Middle frontal gyrus (tissue), 1 donor: ENCODE measurements at regions not wholly inside any gene's neighbourhood (a gene's known extent, or its start where the extent isn't known, plus 50 kb on each side); places are given as distances from the start of the nearest gene placed in this dataset.

Source experiments
- DNase-seq: peaks from one replicate; pipeline ENCODE4 v3.0.0-alpha.2; 2015; ENCODE audit warnings: low spot score; ENCODE audit errors: extremely low spot score

GRCh38 chr17:72338847-72339790 lies 218.3 kb downstream of the SOX9 start:
- DNase-seq: no peak

DNA sequence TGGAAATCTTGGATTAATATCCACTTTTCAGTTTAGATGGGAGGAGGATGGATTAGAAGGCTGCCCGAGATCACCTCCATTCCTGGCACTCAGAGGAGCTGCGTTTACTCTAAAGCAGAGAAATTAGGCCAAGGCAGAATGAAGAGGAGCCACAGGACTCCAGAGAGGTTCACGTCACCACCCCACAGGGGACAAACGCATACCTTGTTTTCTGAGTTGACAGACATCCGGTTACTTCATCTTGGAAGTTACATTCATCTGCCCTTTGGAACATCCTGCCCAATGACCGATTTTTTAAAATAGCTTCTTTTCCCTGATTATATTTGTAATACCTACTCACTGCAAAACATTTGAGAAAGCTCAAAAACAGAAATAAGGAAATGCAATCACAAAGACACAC lies 220.0 kb downstream of the SOX9 start:
- no peak for DNase-seq

DNA sequence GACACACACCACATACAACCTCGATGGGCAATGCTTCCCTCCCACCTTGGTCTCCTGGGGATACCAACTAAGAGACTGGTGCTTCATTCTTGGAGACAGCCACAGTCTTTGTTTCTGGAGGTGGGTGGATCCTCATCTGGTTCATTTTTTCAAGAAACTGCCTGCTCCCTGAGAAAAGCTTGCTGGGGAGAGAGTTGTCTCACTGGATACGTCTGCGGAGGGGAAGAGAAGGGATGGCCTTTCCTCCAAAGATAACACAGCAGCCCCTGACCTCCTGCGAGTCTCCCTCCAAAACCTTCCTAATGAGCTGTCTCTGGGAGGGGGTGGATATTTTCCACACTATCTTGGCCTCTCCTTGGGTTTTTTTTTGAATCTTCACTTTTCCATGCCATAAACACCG lies 221.2 kb downstream of the SOX9 start:
- DNase-seq: no peak

- no peak for DNase-seq
Measured at GRCh38 chr17:72342627-72343527, 222.1 kb downstream of the SOX9 start.

GRCh38 chr17:72343911-72344310 lies 223.1 kb downstream of the SOX9 start:
- DNase-seq: no peak

GRCh38 chr17:72344613-72345012 lies 223.8 kb downstream of the SOX9 start:
- no peak for DNase-seq

DNA sequence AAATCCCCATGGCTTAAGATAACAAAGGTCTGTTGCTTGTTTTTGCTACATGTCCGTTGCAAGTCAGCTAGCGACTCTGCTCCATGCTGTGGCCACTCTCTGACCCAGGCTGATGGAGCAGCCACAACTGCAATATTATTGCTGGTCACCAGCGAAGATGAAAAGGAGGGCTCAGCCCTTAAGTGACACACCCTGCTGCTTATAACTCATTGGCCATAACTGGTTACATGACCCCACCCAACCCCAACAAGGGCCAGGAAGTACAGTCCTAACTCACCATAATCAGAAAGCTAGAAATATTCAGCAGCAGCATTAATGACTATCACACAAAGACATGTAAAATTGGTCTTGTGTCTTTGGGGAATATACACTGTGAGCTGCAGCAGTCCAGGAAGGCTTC lies 224.3 kb downstream of the SOX9 start:
- DNase-seq: no peak

DNA sequence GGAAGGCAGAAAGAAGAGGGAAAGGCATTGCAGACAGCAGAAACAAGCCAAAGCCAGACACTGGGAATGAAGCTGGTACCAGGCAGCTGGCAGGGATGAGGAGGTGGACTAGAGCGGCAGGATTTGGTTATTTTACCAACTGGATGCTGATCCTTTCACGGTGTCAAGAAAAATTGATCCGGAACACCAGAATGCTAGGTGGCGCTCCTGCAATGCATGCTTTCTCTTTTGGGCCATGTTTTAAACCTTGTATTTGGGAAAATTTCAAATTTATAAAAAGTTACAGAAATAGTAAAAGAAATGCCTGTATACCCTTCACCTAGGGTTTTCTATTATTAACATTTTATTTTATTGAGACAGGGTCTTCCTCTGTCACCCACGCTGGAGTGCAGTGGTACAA lies 224.7 kb downstream of the SOX9 start:
- DNase-seq: no peak

DNA sequence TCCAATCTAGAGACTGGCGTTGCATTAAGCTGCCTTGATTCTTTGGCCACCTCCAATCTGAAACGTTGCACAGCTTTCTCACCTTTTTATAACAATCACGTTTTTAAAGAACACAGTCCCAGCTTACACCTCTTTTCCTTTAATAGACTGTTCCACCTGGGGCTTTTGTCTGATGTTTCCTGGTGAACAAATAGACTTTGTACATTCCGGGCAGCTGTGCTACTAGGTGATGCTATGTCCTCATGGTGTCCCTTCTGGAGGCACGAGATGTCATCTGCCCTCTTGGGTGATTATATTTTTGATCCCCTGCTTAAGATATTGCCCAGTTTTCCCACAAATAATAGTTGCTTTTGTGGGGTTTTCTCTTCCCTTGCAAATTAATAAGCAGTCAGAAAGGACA lies 225.5 kb downstream of the SOX9 start:
- DNase-seq: no peak

GRCh38 chr17:72349011-72349410 lies 228.2 kb downstream of the SOX9 start:
- no peak for DNase-seq

GRCh38 chr17:72349491-72349995 lies 228.7 kb downstream of the SOX9 start:
- DNase-seq: no peak

GRCh38 chr17:72350073-72350472 lies 229.3 kb downstream of the SOX9 start:
- DNase-seq: no peak

DNA sequence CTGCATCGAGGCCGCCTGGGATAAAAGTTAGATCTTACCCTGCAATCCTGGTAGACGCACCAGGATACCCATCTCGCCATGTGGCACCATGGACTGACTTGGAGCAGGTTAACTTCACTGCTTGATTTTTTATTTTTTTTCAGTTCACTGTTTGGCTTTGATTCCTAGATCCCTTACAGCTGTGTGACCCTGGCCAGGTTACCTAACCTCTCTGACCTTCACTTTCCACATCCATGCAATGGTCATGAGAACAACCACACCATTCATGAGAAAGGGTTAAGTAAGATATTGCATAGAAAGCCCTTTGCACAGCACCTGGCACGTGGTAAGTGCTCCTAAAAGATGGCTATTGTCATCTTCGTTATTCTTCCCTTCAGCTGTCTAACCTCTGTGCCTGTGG lies 230.5 kb downstream of the SOX9 start:
- no peak for DNase-seq

GRCh38 chr17:72351884-72352346 lies 231.1 kb downstream of the SOX9 start:
- no peak for DNase-seq

- DNase-seq: no peak
Measured at GRCh38 chr17:72353502-72353901, 232.7 kb downstream of the SOX9 start.

- no peak for DNase-seq
Measured at GRCh38 chr17:72354071-72354470, 233.3 kb downstream of the SOX9 start.

DNA sequence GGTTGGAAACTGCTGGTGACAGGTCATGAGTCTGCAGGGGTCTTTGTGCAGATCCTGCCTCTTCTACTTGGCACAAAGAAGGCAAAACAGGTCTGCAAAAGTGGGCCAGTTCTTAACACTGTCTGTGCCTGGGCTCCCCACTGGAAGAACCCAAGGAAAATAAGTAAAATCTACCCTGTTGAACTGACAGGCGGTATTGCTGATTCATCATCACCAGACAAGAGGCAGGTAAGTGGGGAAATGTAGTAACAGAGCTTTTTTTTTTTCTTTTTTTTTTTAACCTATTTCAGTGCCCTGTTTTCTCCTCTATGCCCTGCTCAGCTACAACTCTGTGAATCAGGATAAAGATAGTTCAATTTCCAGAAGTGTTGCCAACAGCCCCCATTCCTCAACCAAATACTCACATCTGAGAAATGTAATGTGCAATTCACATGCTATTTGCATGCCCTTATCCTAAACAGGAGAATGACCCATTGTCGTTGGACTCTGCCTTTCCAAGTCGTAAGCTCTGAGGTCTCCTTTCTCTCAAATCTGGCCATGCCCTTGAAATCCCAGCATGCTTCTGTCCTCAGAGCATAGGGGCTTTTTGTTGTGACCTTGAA lies 237.0 kb downstream of the SOX9 start:
- no peak for DNase-seq

GRCh38 chr17:72358465-72358864 lies 237.6 kb downstream of the SOX9 start:
- no peak for DNase-seq

GRCh38 chr17:72359274-72359673 lies 238.5 kb downstream of the SOX9 start:
- DNase-seq: no peak

- no peak for DNase-seq
Measured at GRCh38 chr17:72359811-72360210, 239.0 kb downstream of the SOX9 start.

DNA sequence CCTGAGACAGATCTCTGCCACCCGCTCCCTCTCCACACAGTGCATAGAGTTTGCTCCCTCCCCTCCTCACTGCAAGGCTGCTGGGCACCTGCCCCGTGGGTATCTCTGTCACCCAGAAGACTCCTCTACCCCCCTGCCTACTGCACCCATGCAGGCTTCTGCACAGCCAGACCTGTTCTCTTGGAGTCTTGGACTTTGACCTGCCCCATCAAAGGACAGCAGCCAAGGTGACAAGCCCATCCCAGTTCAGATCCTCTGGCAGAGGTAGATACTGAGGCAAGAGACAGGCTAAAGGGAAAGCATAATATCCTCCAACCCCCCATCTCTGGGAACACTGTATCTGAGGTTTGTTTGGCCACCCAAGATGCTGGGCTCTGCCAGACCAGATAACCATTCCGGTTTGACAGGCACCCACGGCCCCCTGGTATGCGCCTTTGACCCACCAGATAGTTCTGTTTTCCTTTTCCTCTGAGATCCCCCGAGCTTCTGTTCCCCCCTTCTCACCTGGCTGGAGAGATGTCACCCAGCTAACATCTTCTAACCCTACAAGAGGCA lies 239.6 kb downstream of the SOX9 start:
- DNase-seq: no peak
